ENCODE measurements at regions not wholly inside any gene's neighbourhood (a gene's known extent, or its start where the extent isn't known, plus 50 kb on each side); places are given as distances from the start of the nearest gene placed in this dataset.

DNA sequence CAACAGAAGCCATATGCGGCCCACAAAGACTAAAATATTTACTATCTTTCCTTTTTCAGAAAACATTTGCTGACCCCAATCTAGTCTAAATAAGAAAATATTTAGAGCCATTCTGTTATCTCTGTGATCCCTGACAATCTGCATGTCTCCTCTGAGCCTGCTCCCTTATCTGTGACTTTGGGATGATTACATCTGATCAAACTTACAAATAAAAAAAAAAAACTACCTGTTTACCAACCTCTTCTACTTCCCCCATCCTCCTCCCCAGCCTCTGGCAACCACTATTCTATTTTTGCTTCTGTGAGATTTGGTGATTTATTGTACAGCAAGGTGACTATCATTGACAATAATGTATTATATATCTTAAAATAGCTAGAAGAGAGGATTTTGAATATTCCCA is 176.3 kb upstream of the CD180 start:
- Histone ChIP-seq H3K36me3 (replicated peaks in 1 of 2; ENCODE audit: control insufficient read depth in 2 of 2, insufficient read depth in 2 of 2, low read length in 2 of 2) (no peaks in the 10 kb centered on the region), H3K9ac (ENCODE audit: low read depth, low read length, poor library complexity) (no peak overlapping the region), H3K79me1 (ENCODE audit: low read depth, low read length) (no peaks in the 10 kb centered on the region), H2BK15ac (ENCODE audit: low read length) (no peak overlapping the region), H3K18ac (ENCODE audit: low read length) (no peak overlapping the region), H2BK12ac (ENCODE audit: low read length) (no peak overlapping the region), H3K23ac (ENCODE audit: low read depth, low read length, poor library complexity) (no peak overlapping the region), H3K27me3 (ENCODE audit: control insufficient read depth in 3 of 3, insufficient read depth in 3 of 3, low read depth in 1 of 3, low read length in 3 of 3) (no peaks in the 10 kb centered on the region), H3K4me1 (ENCODE audit: control insufficient read depth in 2 of 2, insufficient read depth in 1 of 2, low read depth in 1 of 2, low read length in 2 of 2) (peaks cover 0 to 2% of the 10 kb centered on the region in 2 donors), H2BK5ac (ENCODE audit: low read length) (no peak overlapping the region), H4K8ac (ENCODE audit: low read depth, low read length) (no peak overlapping the region), H2AK5ac (ENCODE audit: low read depth, low read length) (no peak overlapping the region), H2AFZ (ENCODE audit: low read length) (no peak overlapping the region), H3K14ac (ENCODE audit: low read length) (no peak overlapping the region), H3K4ac (ENCODE audit: low read length) (no peak overlapping the region), H4K91ac (ENCODE audit: low read depth, low read length, poor library complexity) (no peak overlapping the region), H3K9me3 (replicated peaks in 1 of 2; ENCODE audit: control insufficient read depth in 2 of 2, insufficient read depth in 1 of 2, low read depth in 1 of 2, low read length in 2 of 2) (peaks cover 3 to 12% of the 10 kb centered on the region in 2 donors), H3K27ac (replicated peaks; ENCODE audit: low read length) (no peak overlapping the region), H2BK120ac (ENCODE audit: low read depth, low read length) (no peak overlapping the region), H3K4me3 (ENCODE audit: low read length in 2 of 2) (no peak overlapping the region), H3K4me2 (ENCODE audit: insufficient read depth, low read length, poor library complexity, severe bottlenecking) (no peak overlapping the region)
- no CpG with 5 or more reads among the region's 1 CpG for WGBS, 2 donors (ENCODE audit: extremely low coverage in 2 of 2, insufficient read length in 2 of 2, insufficient replicate concordance in 1 of 2)
- no peak for DNase-seq (ENCODE audit: low spot score)

GRCh38 chr5:67371924-67372323 is 175.3 kb upstream of the CD180 start:
- DNase-seq (ENCODE audit: low spot score), result no peak
- H3K23ac ChIP-seq (ENCODE audit: low read depth, low read length, poor library complexity), result no peak overlapping the region
- no peak overlapping the region for H3K4ac ChIP-seq (ENCODE audit: low read length)
- H3K14ac ChIP-seq (ENCODE audit: low read length), result no peak overlapping the region
- H2AFZ ChIP-seq (ENCODE audit: low read length), result no peak overlapping the region
- H4K91ac ChIP-seq (ENCODE audit: low read depth, low read length, poor library complexity), result no peak overlapping the region
- H2AK5ac ChIP-seq (ENCODE audit: low read depth, low read length), result no peak overlapping the region
- H3K4me3 ChIP-seq (ENCODE audit: low read length in 2 of 2), result no peak overlapping the region
- no peaks in the 10 kb centered on the region for H3K4me1 ChIP-seq (ENCODE audit: control insufficient read depth in 2 of 2, insufficient read depth in 1 of 2, low read depth in 1 of 2, low read length in 2 of 2)
- H3K18ac ChIP-seq (ENCODE audit: low read length), result no peak overlapping the region
- peaks cover 3 to 12% of the 10 kb centered on the region in 2 donors for H3K9me3 ChIP-seq (replicated peaks in 1 of 2; ENCODE audit: control insufficient read depth in 2 of 2, insufficient read depth in 1 of 2, low read depth in 1 of 2, low read length in 2 of 2)
- no peaks in the 10 kb centered on the region for H3K79me1 ChIP-seq (ENCODE audit: low read depth, low read length)
- no peak overlapping the region for H2BK15ac ChIP-seq (ENCODE audit: low read length)
- H2BK120ac ChIP-seq (ENCODE audit: low read depth, low read length), result no peak overlapping the region
- no peak overlapping the region for H3K4me2 ChIP-seq (ENCODE audit: insufficient read depth, low read length, poor library complexity, severe bottlenecking)
- H2BK5ac ChIP-seq (ENCODE audit: low read length), result no peak overlapping the region
- H3K27ac ChIP-seq (replicated peaks; ENCODE audit: low read length), result no peak overlapping the region
- H3K9ac ChIP-seq (ENCODE audit: low read depth, low read length, poor library complexity), result no peak overlapping the region
- H3K27me3 ChIP-seq (ENCODE audit: control insufficient read depth in 3 of 3, insufficient read depth in 3 of 3, low read depth in 1 of 3, low read length in 3 of 3), result no peaks in the 10 kb centered on the region
- no peak overlapping the region for H4K8ac ChIP-seq (ENCODE audit: low read depth, low read length)
- H2BK12ac ChIP-seq (ENCODE audit: low read length), result no peak overlapping the region
- WGBS, 2 donors (ENCODE audit: extremely low coverage in 2 of 2, insufficient read length in 2 of 2, insufficient replicate concordance in 1 of 2), result no CpG with 5 or more reads among the region's 1 CpG
- no peaks in the 10 kb centered on the region for H3K36me3 ChIP-seq (replicated peaks in 1 of 2; ENCODE audit: control insufficient read depth in 2 of 2, insufficient read depth in 2 of 2, low read length in 2 of 2)

GRCh38 chr5:67366691-67367395 is 170.2 kb upstream of the CD180 start:
- Histone ChIP-seq H2AFZ (ENCODE audit: low read length) (no peak overlapping the region), H2AK5ac (ENCODE audit: low read depth, low read length) (no peak overlapping the region), H3K18ac (ENCODE audit: low read length) (no peak overlapping the region), H2BK15ac (ENCODE audit: low read length) (no peak overlapping the region), H3K27ac (replicated peaks; ENCODE audit: low read length) (no peak overlapping the region), H4K91ac (ENCODE audit: low read depth, low read length, poor library complexity) (no peak overlapping the region), H2BK5ac (ENCODE audit: low read length) (no peak overlapping the region), H3K14ac (ENCODE audit: low read length) (no peak overlapping the region), H3K9ac (ENCODE audit: low read depth, low read length, poor library complexity) (no peak overlapping the region), H3K36me3 (replicated peaks in 1 of 2; ENCODE audit: control insufficient read depth in 2 of 2, insufficient read depth in 2 of 2, low read length in 2 of 2) (no peaks in the 10 kb centered on the region), H3K79me1 (ENCODE audit: low read depth, low read length) (no peaks in the 10 kb centered on the region), H3K4me3 (ENCODE audit: low read length in 2 of 2) (no peak overlapping the region), H3K23ac (ENCODE audit: low read depth, low read length, poor library complexity) (no peak overlapping the region), H4K8ac (ENCODE audit: low read depth, low read length) (no peak overlapping the region), H2BK12ac (ENCODE audit: low read length) (no peak overlapping the region), H3K9me3 (replicated peaks in 1 of 2; ENCODE audit: control insufficient read depth in 2 of 2, insufficient read depth in 1 of 2, low read depth in 1 of 2, low read length in 2 of 2) (no peaks in the 10 kb centered on the region), H3K4ac (ENCODE audit: low read length) (no peak overlapping the region), H3K4me2 (ENCODE audit: insufficient read depth, low read length, poor library complexity, severe bottlenecking) (no peak overlapping the region), H3K4me1 (ENCODE audit: control insufficient read depth in 2 of 2, insufficient read depth in 1 of 2, low read depth in 1 of 2, low read length in 2 of 2) (no peaks in the 10 kb centered on the region), H3K27me3 (ENCODE audit: control insufficient read depth in 3 of 3, insufficient read depth in 3 of 3, low read depth in 1 of 3, low read length in 3 of 3) (no peaks in the 10 kb centered on the region), H2BK120ac (ENCODE audit: low read depth, low read length) (no peak overlapping the region)
- WGBS, 2 donors (ENCODE audit: extremely low coverage in 2 of 2, insufficient read length in 2 of 2, insufficient replicate concordance in 1 of 2), result no CpG with 5 or more reads among the region's 5 CpGs
- no peak for DNase-seq (ENCODE audit: low spot score)

GRCh38 chr5:67366276-67366675 is 169.7 kb upstream of the CD180 start:
- Histone ChIP-seq H3K36me3 (replicated peaks in 1 of 2; ENCODE audit: control insufficient read depth in 2 of 2, insufficient read depth in 2 of 2, low read length in 2 of 2) (no peaks in the 10 kb centered on the region), H3K27me3 (ENCODE audit: control insufficient read depth in 3 of 3, insufficient read depth in 3 of 3, low read depth in 1 of 3, low read length in 3 of 3) (no peaks in the 10 kb centered on the region), H3K14ac (ENCODE audit: low read length) (no peak overlapping the region), H3K9ac (ENCODE audit: low read depth, low read length, poor library complexity) (no peak overlapping the region), H3K9me3 (replicated peaks in 1 of 2; ENCODE audit: control insufficient read depth in 2 of 2, insufficient read depth in 1 of 2, low read depth in 1 of 2, low read length in 2 of 2) (no peaks in the 10 kb centered on the region), H3K18ac (ENCODE audit: low read length) (no peak overlapping the region), H4K91ac (ENCODE audit: low read depth, low read length, poor library complexity) (no peak overlapping the region), H2BK5ac (ENCODE audit: low read length) (no peak overlapping the region), H3K27ac (replicated peaks; ENCODE audit: low read length) (no peak overlapping the region), H2AK5ac (ENCODE audit: low read depth, low read length) (no peak overlapping the region), H3K4me2 (ENCODE audit: insufficient read depth, low read length, poor library complexity, severe bottlenecking) (no peak overlapping the region), H3K4me3 (ENCODE audit: low read length in 2 of 2) (no peak overlapping the region), H3K23ac (ENCODE audit: low read depth, low read length, poor library complexity) (no peak overlapping the region), H3K4ac (ENCODE audit: low read length) (no peak overlapping the region), H3K4me1 (ENCODE audit: control insufficient read depth in 2 of 2, insufficient read depth in 1 of 2, low read depth in 1 of 2, low read length in 2 of 2) (no peaks in the 10 kb centered on the region), H2BK120ac (ENCODE audit: low read depth, low read length) (no peak overlapping the region), H3K79me1 (ENCODE audit: low read depth, low read length) (no peaks in the 10 kb centered on the region), H2BK15ac (ENCODE audit: low read length) (no peak overlapping the region), H2BK12ac (ENCODE audit: low read length) (no peak overlapping the region), H4K8ac (ENCODE audit: low read depth, low read length) (no peak overlapping the region), H2AFZ (ENCODE audit: low read length) (no peak overlapping the region)
- no CpG with 5 or more reads among the region's 8 CpGs for WGBS, 2 donors (ENCODE audit: extremely low coverage in 2 of 2, insufficient read length in 2 of 2, insufficient replicate concordance in 1 of 2)
- DNase-seq (ENCODE audit: low spot score), result no peak
